ENCODE measurements at regions not wholly inside any gene's neighbourhood (a gene's known extent, or its start where the extent isn't known, plus 50 kb on each side); places are given as distances from the start of the nearest gene placed in this dataset.

- no peak overlapping the region for H3K4me3 ChIP-seq (replicated peaks; ENCODE audit: low read depth, low read length)
- DNase-seq (ENCODE audit: extremely low read depth, low read depth) = no peak
- no peak for TF ChIP-seq CTCF (IDR thresholded peaks at IDR 0.05; ENCODE audit: low read depth, low read length, missing control alignments)
Measured at GRCh38 chr12:105862163-105862821, 276.5 kb downstream of the NUAK1 start.

GRCh38 chr12:105864316-105864715 is 274.4 kb downstream of the NUAK1 start:
- TF ChIP-seq CTCF (IDR thresholded peaks at IDR 0.05; ENCODE audit: low read depth, low read length, missing control alignments) = no peak
- no peak overlapping the region for H3K4me3 ChIP-seq (replicated peaks; ENCODE audit: low read depth, low read length)
- DNase-seq (ENCODE audit: extremely low read depth, low read depth) = no peak

- no peak for TF ChIP-seq CTCF (IDR thresholded peaks at IDR 0.05; ENCODE audit: low read depth, low read length, missing control alignments)
Measured at GRCh38 chr12:105864901-105865300, 273.9 kb downstream of the NUAK1 start.

GRCh38 chr12:105865886-105866285 is 272.9 kb downstream of the NUAK1 start:
- DNase-seq (ENCODE audit: extremely low read depth, low read depth) = no peak
- no peak for TF ChIP-seq CTCF (IDR thresholded peaks at IDR 0.05; ENCODE audit: low read depth, low read length, missing control alignments)
- no peak overlapping the region for H3K4me3 ChIP-seq (replicated peaks; ENCODE audit: low read depth, low read length)

More at GRCh38 chr12:105864901-105865300, 273.9 kb downstream of the NUAK1 start:
- no peak for DNase-seq (ENCODE audit: extremely low read depth, low read depth)
- no peak overlapping the region for H3K4me3 ChIP-seq (replicated peaks; ENCODE audit: low read depth, low read length)

GRCh38 chr12:105874121-105874520 is 264.6 kb downstream of the NUAK1 start:
- TF ChIP-seq CTCF (IDR thresholded peaks at IDR 0.05; ENCODE audit: low read depth, low read length, missing control alignments) = no peak
- no peak for DNase-seq (ENCODE audit: extremely low read depth, low read depth)

GRCh38 chr12:105876396-105876927 is 262.3 kb downstream of the NUAK1 start:
- DNase-seq (ENCODE audit: extremely low read depth, low read depth) = no peak
- no peak overlapping the region for H3K4me3 ChIP-seq (replicated peaks; ENCODE audit: low read depth, low read length)
- TF ChIP-seq CTCF (IDR thresholded peaks at IDR 0.05; ENCODE audit: low read depth, low read length, missing control alignments) = no peak

More at GRCh38 chr12:105874121-105874520, 264.6 kb downstream of the NUAK1 start:
- no peak overlapping the region for H3K4me3 ChIP-seq (replicated peaks; ENCODE audit: low read depth, low read length)
